ENCODE measurements at regions not wholly inside any gene's neighbourhood (a gene's known extent, or its start where the extent isn't known, plus 50 kb on each side); places are given as distances from the start of the nearest gene placed in this dataset.

- Mint-ChIP-seq H3K4me3 (no peak overlapping the region), H3K4me1 (no peaks in the 10 kb centered on the region), H3K27ac (no peak overlapping the region), H3K36me3 (no peaks in the 10 kb centered on the region), H3K9me3 (peaks cover 0 to 9% (median 4%) of the 10 kb centered on the region in 7 donors), H3K27me3 (ENCODE audit: low read depth in 3 of 3) (no peaks in the 10 kb centered on the region)
- no peak overlapping the region for H3K9ac ChIP-seq (ENCODE audit: insufficient read depth, low read length, poor library complexity, severe bottlenecking)
- DNase-seq = no peak
- no peak overlapping the region for H3K4me2 ChIP-seq (replicated peaks; ENCODE audit: extremely low read depth, low read length, poor library complexity, severe bottlenecking)
- WGBS (ENCODE audit: insufficient coverage) = no CpG with 5 or more reads among the region's 3 CpGs
- H3K36me3 ChIP-seq (replicated peaks in 1 of 2; ENCODE audit: control insufficient read depth in 1 of 2, insufficient read depth in 2 of 2, low read length in 2 of 2) = no peaks in the 10 kb centered on the region
- intact Hi-C loops (cut with micrococcal nuclease) = no loop called here
- peaks cover 4% of the 10 kb centered on the region in 2 donors for H3K9me3 ChIP-seq (replicated peaks in 1 of 2; ENCODE audit: control insufficient read depth in 1 of 2, insufficient read depth in 1 of 2, low read length in 2 of 2)
- TF ChIP-seq, protein P1, sequence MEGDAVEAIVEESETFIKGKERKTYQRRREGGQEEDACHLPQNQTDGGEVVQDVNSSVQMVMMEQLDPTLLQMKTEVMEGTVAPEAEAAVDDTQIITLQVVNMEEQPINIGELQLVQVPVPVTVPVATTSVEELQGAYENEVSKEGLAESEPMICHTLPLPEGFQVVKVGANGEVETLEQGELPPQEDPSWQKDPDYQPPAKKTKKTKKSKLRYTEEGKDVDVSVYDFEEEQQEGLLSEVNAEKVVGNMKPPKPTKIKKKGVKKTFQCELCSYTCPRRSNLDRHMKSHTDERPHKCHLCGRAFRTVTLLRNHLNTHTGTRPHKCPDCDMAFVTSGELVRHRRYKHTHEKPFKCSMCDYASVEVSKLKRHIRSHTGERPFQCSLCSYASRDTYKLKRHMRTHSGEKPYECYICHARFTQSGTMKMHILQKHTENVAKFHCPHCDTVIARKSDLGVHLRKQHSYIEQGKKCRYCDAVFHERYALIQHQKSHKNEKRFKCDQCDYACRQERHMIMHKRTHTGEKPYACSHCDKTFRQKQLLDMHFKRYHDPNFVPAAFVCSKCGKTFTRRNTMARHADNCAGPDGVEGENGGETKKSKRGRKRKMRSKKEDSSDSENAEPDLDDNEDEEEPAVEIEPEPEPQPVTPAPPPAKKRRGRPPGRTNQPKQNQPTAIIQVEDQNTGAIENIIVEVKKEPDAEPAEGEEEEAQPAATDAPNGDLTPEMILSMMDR (IDR thresholded peaks at IDR 0.05) = no peak
- H3K79me2 ChIP-seq (ENCODE audit: insufficient read depth, low read length) = no peaks in the 10 kb centered on the region
- H2AFZ ChIP-seq (ENCODE audit: insufficient read depth, low read depth, low read length, poor library complexity, severe bottlenecking) = no peak overlapping the region
- no peaks in the 10 kb centered on the region for H4K20me1 ChIP-seq (ENCODE audit: insufficient read depth, low read length)
- no peaks in the 10 kb centered on the region for H3K27me3 ChIP-seq (ENCODE audit: control insufficient read depth in 2 of 2, insufficient read depth in 2 of 2, low read length in 2 of 2)
- H3K4me3 ChIP-seq (replicated peaks in 1 of 3; ENCODE audit: low read depth in 2 of 3, low read length in 3 of 3) = no peak overlapping the region
- no peaks in the 10 kb centered on the region for H3K4me1 ChIP-seq (ENCODE audit: control insufficient read depth in 1 of 2, insufficient read depth in 2 of 2, low read length in 2 of 2)
- H3K27ac ChIP-seq (ENCODE audit: low read depth in 1 of 2, low read length in 2 of 2) = no peak overlapping the region
Measured at GRCh38 chr1:73382966-73383365, 815.0 kb downstream of the LRRIQ3 start.

DNA sequence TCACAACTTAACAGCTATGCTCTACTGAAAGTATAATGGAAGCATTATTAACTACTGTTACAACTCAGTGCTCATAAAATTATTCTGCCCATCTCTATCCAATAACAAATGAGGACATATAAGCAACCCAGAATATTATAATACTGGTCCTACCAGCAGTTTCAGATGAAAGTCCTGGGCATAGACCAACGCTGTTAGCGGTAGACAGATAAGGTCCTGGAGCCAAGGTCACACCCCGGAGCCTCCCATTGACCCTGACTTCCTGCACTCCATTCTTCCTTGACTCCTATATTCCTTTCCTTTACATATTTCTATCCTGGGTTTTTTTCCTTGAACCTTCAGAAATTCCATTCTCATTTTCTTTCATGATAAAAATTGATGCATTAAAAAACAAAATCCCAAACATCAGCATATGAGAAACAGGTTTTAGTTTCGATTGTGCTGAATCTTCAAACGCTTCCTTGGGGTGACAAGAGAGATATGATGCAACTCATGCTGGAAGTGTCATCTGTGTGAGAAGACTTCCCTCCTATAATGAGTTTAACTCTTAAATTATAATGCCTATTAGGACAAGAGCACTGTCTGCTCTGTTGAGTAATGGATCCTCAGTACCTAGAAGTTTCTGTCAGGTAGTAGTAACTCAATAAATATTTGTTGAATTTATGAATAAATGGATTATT is 831.1 kb downstream of the LRRIQ3 start:
- H3K36me3 ChIP-seq (replicated peaks in 1 of 2; ENCODE audit: control insufficient read depth in 1 of 2, insufficient read depth in 2 of 2, low read length in 2 of 2) = no peaks in the 10 kb centered on the region
- TF ChIP-seq, protein P1 (IDR thresholded peaks at IDR 0.05) = no peak
- Mint-ChIP-seq H3K4me1 (no peaks in the 10 kb centered on the region), H3K9me3 (peaks cover 0 to 9% (median 3%) of the 10 kb centered on the region in 7 donors), H3K36me3 (no peaks in the 10 kb centered on the region), H3K27me3 (ENCODE audit: low read depth in 3 of 3) (peaks cover 0 to 2% (median 0%) of the 10 kb centered on the region in 3 donors), H3K4me3 (no peak overlapping the region), H3K27ac (no peak overlapping the region)
- H3K4me1 ChIP-seq (ENCODE audit: control insufficient read depth in 1 of 2, insufficient read depth in 2 of 2, low read length in 2 of 2) = no peaks in the 10 kb centered on the region
- no peak overlapping the region for H3K9ac ChIP-seq (ENCODE audit: insufficient read depth, low read length, poor library complexity, severe bottlenecking)
- no peaks in the 10 kb centered on the region for H3K79me2 ChIP-seq (ENCODE audit: insufficient read depth, low read length)
- no peak overlapping the region for H3K4me3 ChIP-seq (replicated peaks in 1 of 3; ENCODE audit: low read depth in 2 of 3, low read length in 3 of 3)
- H3K27me3 ChIP-seq (ENCODE audit: control insufficient read depth in 2 of 2, insufficient read depth in 2 of 2, low read length in 2 of 2) = no peaks in the 10 kb centered on the region
- H3K9me3 ChIP-seq (replicated peaks in 1 of 2; ENCODE audit: control insufficient read depth in 1 of 2, insufficient read depth in 1 of 2, low read length in 2 of 2) = no peaks in the 10 kb centered on the region
- no peak overlapping the region for H3K27ac ChIP-seq (ENCODE audit: low read depth in 1 of 2, low read length in 2 of 2)
- 94% methylated on average over 3 of the region's 5 CpGs for WGBS (ENCODE audit: insufficient coverage)
- no peak overlapping the region for H2AFZ ChIP-seq (ENCODE audit: insufficient read depth, low read depth, low read length, poor library complexity, severe bottlenecking)
- intact Hi-C loops (cut with micrococcal nuclease) = no loop called here
- no peak overlapping the region for H3K4me2 ChIP-seq (replicated peaks; ENCODE audit: extremely low read depth, low read length, poor library complexity, severe bottlenecking)
- DNase-seq = no peak
- H4K20me1 ChIP-seq (ENCODE audit: insufficient read depth, low read length) = no peaks in the 10 kb centered on the region
